ENCODE measurements at regions not wholly inside any gene's neighbourhood (a gene's known extent, or its start where the extent isn't known, plus 50 kb on each side); places are given as distances from the start of the nearest gene placed in this dataset.

DNA sequence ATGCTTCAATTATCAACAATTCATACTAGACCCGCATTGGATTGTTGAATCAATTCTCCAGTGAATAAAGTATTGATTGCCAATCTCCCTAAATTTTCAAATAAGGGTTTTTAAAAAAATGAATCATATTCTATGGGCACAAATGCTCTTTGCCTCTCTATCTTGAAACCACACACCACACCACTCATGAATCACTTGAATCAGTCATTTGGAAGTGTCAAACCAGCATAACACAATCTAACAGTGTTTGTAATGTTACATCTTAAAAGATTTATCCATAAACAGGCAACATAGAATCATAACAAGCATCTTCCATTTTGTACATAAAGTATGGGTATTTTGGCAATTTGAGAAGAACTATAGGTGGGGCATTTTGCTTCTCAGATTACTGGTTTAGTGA lies 219.5 kb upstream of the MIR17HG start:
- H2AFZ ChIP-seq, result no peak overlapping the region
- 94% methylated on average over 1 of the region's 1 CpG for WGBS (ENCODE audit: low lambda C conversion rate, missing lambda C conversion rate)
- H3K4me2 ChIP-seq, result no peak overlapping the region

DNA sequence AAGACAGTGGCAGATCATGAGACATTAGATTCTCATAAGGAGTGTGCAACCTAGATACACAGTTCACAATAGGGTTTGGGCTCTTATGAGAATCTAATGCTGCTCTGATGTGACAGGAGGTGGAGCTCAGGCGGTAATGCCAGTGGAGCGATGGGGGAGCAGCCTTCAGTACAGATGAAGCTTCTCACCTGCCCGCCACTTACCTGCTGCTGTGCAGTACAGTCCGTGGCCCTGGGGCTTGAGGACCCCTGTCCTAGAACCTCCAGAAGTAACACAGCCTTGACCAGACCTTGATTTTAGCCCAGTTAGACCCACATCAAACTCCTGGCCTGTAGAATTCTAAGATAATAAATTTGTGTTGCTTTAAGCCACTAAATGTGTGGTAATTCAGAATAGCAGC lies 215.1 kb upstream of the MIR17HG start:
- 98% methylated on average over 4 of the region's 4 CpGs for WGBS (ENCODE audit: low lambda C conversion rate, missing lambda C conversion rate)
- no peak overlapping the region for H3K4me2 ChIP-seq
- no peaks in the 10 kb centered on the region for H3K27me3 ChIP-seq
- DNase-seq (ENCODE audit: low spot score), result no peak
- H3K9me2 ChIP-seq (replicated peaks; ENCODE audit: insufficient read depth), result no peaks in the 10 kb centered on the region
- no peaks in the 10 kb centered on the region for H3K79me2 ChIP-seq
- no peaks in the 10 kb centered on the region for H3K9me3 ChIP-seq (ENCODE audit: low read depth)
- no peaks in the 10 kb centered on the region for H3K36me3 ChIP-seq (replicated peaks; ENCODE audit: insufficient read depth, low read depth)
- H2AFZ ChIP-seq, result no peak overlapping the region
- H4K20me1 ChIP-seq (ENCODE audit: insufficient read depth, poor library complexity, severe bottlenecking), result no peaks in the 10 kb centered on the region
- H3K27ac ChIP-seq, result no peak overlapping the region
- H3K4me1 ChIP-seq (ENCODE audit: insufficient read depth), result peaks cover 3% of the 10 kb centered on the region
- H3K4me3 ChIP-seq, result no peak overlapping the region
- TF ChIP-seq EZH2 (IDR thresholded peaks at IDR 0.05; ENCODE audit: borderline replicate concordance) (no peak), EZH2phosphoT487 (IDR thresholded peaks at IDR 0.05; ENCODE audit: low read depth, severe bottlenecking, unreplicated experiment) (no peak)
- TF ChIP-seq, protein P1, sequence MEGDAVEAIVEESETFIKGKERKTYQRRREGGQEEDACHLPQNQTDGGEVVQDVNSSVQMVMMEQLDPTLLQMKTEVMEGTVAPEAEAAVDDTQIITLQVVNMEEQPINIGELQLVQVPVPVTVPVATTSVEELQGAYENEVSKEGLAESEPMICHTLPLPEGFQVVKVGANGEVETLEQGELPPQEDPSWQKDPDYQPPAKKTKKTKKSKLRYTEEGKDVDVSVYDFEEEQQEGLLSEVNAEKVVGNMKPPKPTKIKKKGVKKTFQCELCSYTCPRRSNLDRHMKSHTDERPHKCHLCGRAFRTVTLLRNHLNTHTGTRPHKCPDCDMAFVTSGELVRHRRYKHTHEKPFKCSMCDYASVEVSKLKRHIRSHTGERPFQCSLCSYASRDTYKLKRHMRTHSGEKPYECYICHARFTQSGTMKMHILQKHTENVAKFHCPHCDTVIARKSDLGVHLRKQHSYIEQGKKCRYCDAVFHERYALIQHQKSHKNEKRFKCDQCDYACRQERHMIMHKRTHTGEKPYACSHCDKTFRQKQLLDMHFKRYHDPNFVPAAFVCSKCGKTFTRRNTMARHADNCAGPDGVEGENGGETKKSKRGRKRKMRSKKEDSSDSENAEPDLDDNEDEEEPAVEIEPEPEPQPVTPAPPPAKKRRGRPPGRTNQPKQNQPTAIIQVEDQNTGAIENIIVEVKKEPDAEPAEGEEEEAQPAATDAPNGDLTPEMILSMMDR (IDR thresholded peaks at IDR 0.05; ENCODE audit: poor library complexity), result no peak

More for the DNA sequence above, 219.5 kb upstream of the MIR17HG start:
- Histone ChIP-seq H3K36me3 (replicated peaks; ENCODE audit: insufficient read depth, low read depth) (no peaks in the 10 kb centered on the region), H3K27me3 (no peaks in the 10 kb centered on the region), H3K27ac (no peak overlapping the region), H3K9me3 (ENCODE audit: low read depth) (no peaks in the 10 kb centered on the region), H3K4me1 (ENCODE audit: insufficient read depth) (no peaks in the 10 kb centered on the region), H3K79me2 (no peaks in the 10 kb centered on the region), H3K4me3 (no peak overlapping the region), H4K20me1 (ENCODE audit: insufficient read depth, poor library complexity, severe bottlenecking) (no peaks in the 10 kb centered on the region), H3K9me2 (replicated peaks; ENCODE audit: insufficient read depth) (no peaks in the 10 kb centered on the region)
- TF ChIP-seq, protein P1 (IDR thresholded peaks at IDR 0.05; ENCODE audit: poor library complexity), result no peak
- TF ChIP-seq EZH2 (IDR thresholded peaks at IDR 0.05; ENCODE audit: borderline replicate concordance) (no peak), EZH2phosphoT487 (IDR thresholded peaks at IDR 0.05; ENCODE audit: low read depth, severe bottlenecking, unreplicated experiment) (no peak)
- DNase-seq (ENCODE audit: low spot score), result no peak

DNA sequence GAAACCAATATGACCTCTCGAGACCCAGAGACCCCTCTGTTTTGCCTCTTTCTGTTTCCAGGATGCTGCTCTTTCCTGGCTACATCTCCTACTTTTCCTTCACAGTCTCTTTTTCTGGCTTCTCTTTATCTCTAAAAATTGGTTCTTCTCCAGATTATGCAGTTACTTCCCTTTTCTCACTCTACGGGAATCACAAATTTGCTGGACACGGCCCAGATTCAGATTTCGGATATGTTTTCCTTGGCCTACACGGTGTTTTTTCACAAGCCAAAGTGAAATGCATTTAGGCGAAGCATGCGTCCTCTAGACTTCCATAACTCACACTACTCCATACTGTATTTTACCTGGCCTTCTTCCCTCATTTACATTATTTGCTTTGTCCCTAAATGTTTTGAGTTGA lies 214.7 kb upstream of the MIR17HG start:
- Histone ChIP-seq H3K4me1 (ENCODE audit: insufficient read depth) (peaks cover 3% of the 10 kb centered on the region), H3K4me2 (no peak overlapping the region), H2AFZ (no peak overlapping the region), H3K9me2 (replicated peaks; ENCODE audit: insufficient read depth) (no peaks in the 10 kb centered on the region), H3K9me3 (ENCODE audit: low read depth) (no peaks in the 10 kb centered on the region), H3K27ac (no peak overlapping the region), H3K36me3 (replicated peaks; ENCODE audit: insufficient read depth, low read depth) (no peaks in the 10 kb centered on the region), H3K79me2 (no peaks in the 10 kb centered on the region), H3K4me3 (no peak overlapping the region), H3K27me3 (no peaks in the 10 kb centered on the region), H4K20me1 (ENCODE audit: insufficient read depth, poor library complexity, severe bottlenecking) (no peaks in the 10 kb centered on the region)
- WGBS (ENCODE audit: low lambda C conversion rate, missing lambda C conversion rate), result 96% methylated on average over 7 of the region's 7 CpGs
- TF ChIP-seq EZH2 (IDR thresholded peaks at IDR 0.05; ENCODE audit: borderline replicate concordance), result no peak
- TF ChIP-seq EZH2phosphoT487 (IDR thresholded peaks at IDR 0.05; ENCODE audit: low read depth, severe bottlenecking, unreplicated experiment), result no peak
- TF ChIP-seq, protein P1 (IDR thresholded peaks at IDR 0.05; ENCODE audit: poor library complexity), result no peak
- no peak for DNase-seq (ENCODE audit: low spot score)
